Tibial artery (tissue), 4 donors: ENCODE measurements at regions not wholly inside any gene's neighbourhood (a gene's known extent, or its start where the extent isn't known, plus 50 kb on each side); places are given as distances from the start of the nearest gene placed in this dataset.

Source experiments
- DNase-seq, 2 donors: peaks; one replicate each; pipeline ENCODE4 v3.0.0-alpha.2; 2019
- H3K27ac ChIP-seq, 2 donors: fragments of 200-600 bp; sonication (generic) in 1 of 2; 1 replicate in 1 of 2; 2 replicates in 1 of 2; pipeline ENCODE4 v1.5.1; 2018 to 2019; ENCODE audit warnings: mild to moderate bottlenecking in 1 of 2
- H3K27me3 ChIP-seq, 2 donors: fragments of 200-600 bp; sonication (generic) in 1 of 2; one replicate each; pipeline versions ENCODE4 v1.5.1 to v1.6.0; 2016 to 2019
- H3K36me3 ChIP-seq, 3 donors: fragments of 200-600 bp; sonication (generic) in 2 of 3; one replicate each; pipeline ENCODE4 v1.5.1; 2016 to 2019; ENCODE audit warnings: mild to moderate bottlenecking in 2 of 3
- H3K4me1 ChIP-seq, 4 donors: fragments of 200-600 bp; sonication (generic) in 2 of 4; 1 replicate in 3 of 4; 2 replicates in 1 of 4; pipeline ENCODE4 v1.5.1; 2016 to 2019
- H3K4me3 ChIP-seq, 2 donors: fragments of 200-600 bp; sonication (generic) in 1 of 2; 1 replicate in 1 of 2; 2 replicates in 1 of 2; pipeline ENCODE4 v1.5.1; 2018 to 2019; ENCODE audit warnings: mild to moderate bottlenecking in 2 of 2
- H3K9me3 ChIP-seq, 3 donors: fragments of 200-600 bp; sonication (generic) in 1 of 3; one replicate each; pipeline ENCODE4 v1.5.1; 2016 to 2019
- intact Hi-C: fragments of 100-400 bp; cut with DNase I; formaldehyde crosslinking; loops from one replicate; pipeline ENCODE4 v1.15.0; 2023; ENCODE audit warnings: low total_unique reads
- TF ChIP-seq, protein P1 (sequence below), 2 experiments: fragments of 200-600 bp in 1 of 2; fragments of 450-650 bp in 1 of 2; IDR thresholded peaks; one replicate each; pipeline ENCODE4 v1.5.1; 2017 to 2019; ENCODE audit warnings: antibody characterized with exemption in 2 of 2, mild to moderate bottlenecking in 1 of 2, moderate library complexity in 1 of 2

DNA sequence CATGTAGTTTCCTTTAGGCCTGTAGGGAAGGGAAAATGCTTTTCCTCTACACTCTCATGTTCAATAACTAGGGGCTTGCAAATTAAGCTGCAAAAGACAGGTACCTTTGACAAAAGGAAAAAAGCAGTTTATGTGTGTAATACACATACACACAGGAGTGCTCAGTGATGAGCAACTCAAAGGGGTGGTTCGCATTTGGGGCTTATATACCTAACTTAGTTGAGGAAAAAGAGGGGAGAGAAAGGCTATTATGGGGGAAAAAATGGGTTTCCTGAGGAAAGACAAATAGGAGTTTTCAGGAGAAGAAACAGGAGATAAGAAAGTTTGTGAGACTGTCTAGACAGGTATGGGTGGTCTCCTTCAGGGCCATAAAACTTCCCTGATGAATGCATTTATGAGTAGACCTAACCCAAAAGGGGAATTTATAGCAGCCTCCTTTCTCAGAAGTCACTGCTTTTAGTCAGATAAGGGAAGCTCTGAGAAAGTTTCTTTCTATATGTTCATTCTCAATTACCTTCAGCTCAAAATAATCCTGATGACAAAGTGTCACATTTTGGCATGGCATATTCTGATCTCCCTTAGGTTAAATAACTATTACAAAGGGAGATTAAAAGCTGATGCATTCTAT is 55.2 kb upstream of the EZH2 start:
- no peak overlapping the region for H3K27ac ChIP-seq
- intact Hi-C loops: no loop called here
- DNase-seq: no peak

DNA sequence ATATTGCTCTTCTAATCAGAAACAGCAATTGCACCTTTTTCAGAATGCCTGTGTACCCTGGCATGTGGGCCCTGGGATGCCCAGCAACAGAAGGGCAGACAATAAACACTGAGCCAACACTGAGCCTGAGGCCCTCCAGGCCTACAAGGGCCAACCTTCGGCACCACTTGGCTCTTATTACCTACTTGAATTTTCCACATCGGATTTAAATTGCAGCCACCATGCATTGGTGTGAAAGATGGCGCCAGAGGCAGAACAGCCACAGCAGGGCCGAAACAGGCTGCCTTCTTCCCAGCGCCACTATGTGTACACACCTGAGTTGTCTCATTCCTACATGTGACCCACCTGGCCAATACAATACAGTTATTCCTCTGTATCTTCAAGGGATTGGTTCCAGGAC is 51.4 kb upstream of the EZH2 start:
- intact Hi-C loops: no loop called here
- no peak overlapping the region for H3K27ac ChIP-seq
- no peaks in the 10 kb centered on the region for H3K27me3 ChIP-seq
- TF ChIP-seq, protein P1, sequence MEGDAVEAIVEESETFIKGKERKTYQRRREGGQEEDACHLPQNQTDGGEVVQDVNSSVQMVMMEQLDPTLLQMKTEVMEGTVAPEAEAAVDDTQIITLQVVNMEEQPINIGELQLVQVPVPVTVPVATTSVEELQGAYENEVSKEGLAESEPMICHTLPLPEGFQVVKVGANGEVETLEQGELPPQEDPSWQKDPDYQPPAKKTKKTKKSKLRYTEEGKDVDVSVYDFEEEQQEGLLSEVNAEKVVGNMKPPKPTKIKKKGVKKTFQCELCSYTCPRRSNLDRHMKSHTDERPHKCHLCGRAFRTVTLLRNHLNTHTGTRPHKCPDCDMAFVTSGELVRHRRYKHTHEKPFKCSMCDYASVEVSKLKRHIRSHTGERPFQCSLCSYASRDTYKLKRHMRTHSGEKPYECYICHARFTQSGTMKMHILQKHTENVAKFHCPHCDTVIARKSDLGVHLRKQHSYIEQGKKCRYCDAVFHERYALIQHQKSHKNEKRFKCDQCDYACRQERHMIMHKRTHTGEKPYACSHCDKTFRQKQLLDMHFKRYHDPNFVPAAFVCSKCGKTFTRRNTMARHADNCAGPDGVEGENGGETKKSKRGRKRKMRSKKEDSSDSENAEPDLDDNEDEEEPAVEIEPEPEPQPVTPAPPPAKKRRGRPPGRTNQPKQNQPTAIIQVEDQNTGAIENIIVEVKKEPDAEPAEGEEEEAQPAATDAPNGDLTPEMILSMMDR (IDR thresholded peaks at IDR 0.05): no peak
- H3K36me3 ChIP-seq: no peaks in the 10 kb centered on the region
- peak in 1 of 2 donors; percentile 52 for DNase-seq
- H3K4me1 ChIP-seq: peaks cover 0 to 4% (median 0%) of the 10 kb centered on the region in 4 donors
- H3K9me3 ChIP-seq: no peaks in the 10 kb centered on the region
- H3K4me3 ChIP-seq: no peak overlapping the region

More for the DNA sequence above, 55.2 kb upstream of the EZH2 start:
- H3K4me1 ChIP-seq: peaks cover 0 to 8% (median 5%) of the 10 kb centered on the region in 4 donors
- H3K4me3 ChIP-seq: no peak overlapping the region
- H3K27me3 ChIP-seq: no peaks in the 10 kb centered on the region
- TF ChIP-seq, protein P1 (IDR thresholded peaks at IDR 0.05): no peak
- no peaks in the 10 kb centered on the region for H3K9me3 ChIP-seq
- H3K36me3 ChIP-seq: no peaks in the 10 kb centered on the region
